HG03196 (cell line): ENCODE measurements at regions not wholly inside any gene's neighbourhood (a gene's known extent, or its start where the extent isn't known, plus 50 kb on each side); places are given as distances from the start of the nearest gene placed in this dataset.
"Not testable (repeated sequence)": the region's sequence is repeated elsewhere in the genome, so short reads cannot be mapped to it uniquely, and the experiment has no call there.

Source experiments
- ATAC-seq: cut with Tn5 transposase; IDR thresholded peaks from one replicate; pipeline ENCODE4 v1.9.1; 2021; ENCODE audit not compliant: unreplicated experiment

DNA sequence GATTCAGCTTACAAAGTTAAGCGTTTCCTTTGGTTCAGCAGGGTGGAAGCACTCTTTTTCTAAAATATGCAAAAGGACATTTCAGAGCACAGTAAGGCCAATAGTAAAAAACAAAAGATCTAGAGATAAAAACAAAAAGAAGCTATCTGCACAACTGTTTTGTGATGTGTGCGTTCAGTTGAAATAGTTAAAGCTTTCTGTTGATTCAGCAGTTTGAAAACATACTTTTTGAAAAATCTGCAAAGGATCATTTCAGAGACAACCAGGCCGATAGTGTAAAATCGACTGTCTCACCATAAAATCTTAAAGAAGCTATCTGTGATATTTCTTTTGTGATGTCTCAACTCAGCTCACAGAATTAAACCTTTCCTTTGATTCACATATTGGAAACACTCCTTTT is 300.0 kb upstream of the ALG10B start:
- ATAC-seq: no peak

DNA sequence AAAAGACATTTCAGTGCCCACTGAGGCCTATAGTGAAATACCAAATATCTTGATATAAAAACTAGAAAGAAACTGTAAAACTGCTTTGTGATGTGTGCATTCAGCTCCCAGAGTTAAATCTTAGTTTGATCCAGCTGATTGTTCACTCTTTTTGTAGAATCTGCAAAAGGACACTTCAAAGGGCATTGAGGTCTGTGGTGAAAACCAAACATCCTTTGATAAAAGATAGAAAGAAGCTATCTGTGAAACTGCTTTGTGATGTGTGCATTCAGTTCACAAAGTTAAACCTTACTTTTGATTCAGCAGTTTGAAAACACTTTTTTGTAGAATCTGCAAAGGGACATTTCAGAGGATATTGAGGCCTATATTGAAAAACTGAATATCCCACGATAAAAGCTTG is 290.7 kb upstream of the ALG10B start:
- no peak for ATAC-seq

DNA sequence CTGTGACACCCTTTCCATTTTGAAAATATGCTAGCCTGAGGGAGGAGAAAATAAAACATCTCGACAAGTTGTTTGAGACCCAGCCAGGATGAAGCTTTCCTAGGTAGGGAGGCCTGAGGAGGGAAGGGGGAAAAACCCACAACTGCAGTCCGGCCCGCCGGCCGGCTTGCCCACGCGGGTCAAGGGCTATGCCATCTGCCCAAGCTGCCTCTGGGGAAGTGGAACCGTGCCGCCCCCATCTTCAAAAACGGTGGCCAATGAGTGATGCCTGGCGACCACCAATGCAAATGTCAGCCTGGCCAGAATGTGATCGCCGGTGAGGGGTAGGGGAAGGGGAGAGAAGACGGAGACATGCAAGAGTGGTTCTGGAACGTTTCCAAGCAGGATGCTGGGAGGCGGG is 263.5 kb upstream of the ALG10B start:
- no peak for ATAC-seq

DNA sequence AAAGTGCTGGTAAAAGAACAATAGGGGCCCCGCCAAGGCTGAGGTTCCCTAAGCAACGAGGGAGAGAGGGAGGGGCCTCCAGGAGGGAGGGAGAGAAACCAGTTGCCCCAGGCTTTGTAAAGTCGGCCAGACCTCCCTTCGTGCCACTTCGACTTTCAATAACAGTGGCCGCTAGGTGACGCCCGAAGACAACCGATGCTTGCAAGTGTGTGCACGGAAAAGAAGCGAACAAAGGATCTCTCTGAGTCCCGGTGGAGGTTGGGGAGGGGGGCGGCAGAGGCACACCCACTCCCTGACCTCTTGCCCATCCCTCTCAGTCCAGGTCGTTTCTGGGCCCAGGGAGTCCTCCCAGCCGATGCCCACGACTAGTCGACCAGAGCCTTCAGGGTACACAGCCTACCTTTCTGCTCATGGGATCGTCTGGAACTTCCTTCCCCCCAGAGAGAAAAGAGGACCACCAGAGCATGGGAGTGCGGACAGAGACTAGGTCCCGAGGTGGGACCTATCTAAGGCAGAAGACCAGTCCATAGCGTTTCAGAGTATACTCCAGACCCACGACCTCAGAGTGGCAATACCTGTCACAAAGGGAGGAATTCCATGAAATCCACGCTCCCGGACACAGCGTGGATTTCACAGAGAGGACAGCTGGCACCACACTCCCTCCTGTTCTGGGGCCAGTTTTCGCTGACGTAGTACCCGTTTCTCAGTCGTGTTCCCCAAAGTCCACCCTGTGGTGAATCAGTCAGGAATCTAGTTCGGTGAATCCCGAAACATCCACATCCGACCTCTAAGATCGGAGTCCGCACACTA is 262.7 kb upstream of the ALG10B start:
- ATAC-seq: no peak

DNA sequence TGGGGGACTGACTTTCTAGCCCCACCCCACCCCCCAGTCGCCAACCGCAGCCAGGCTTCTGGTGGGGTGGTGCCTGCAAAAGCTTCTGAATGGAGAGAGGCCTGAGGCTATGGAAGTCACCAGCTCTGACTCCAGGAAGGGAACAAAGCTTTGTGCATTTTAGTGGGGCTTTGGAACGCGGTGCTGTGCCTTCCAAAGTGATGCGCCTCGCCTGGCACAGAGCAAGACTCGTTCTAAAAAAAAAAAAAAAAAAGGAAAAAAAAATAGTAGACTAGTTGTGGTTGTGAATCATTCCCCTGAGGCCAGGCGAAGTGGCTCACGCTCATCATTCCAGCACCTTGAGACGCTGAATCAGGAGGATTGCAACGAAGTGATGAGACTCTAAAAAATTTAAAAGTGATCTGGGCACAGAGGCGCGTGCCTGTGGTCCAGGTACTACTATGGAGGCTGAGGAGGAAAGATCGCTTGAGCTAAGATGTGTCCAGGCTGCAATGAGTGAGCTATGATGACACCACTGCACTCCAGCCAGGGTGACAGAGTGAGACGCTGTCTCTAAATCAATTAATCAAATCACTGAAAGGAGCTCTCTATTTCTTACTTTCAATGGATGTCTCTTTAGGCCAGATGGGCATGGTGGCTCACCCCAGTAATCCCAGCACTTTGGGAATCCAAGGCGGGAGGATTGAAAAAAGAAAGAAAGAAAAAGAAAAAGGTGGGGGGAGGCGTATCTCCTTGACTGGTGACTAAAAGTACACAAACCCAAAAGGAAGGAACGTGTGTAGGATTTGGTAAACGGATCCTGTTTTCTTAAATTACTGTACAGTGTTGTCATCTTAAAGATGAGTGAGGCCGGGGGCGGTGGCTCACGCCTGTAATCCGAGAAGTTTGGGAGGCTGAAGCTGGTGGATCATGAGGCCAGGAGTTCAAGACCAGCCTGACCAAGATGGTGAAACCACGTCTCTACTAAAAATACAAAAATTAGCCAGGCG is 259.6 kb upstream of the ALG10B start:
- no peak for ATAC-seq

DNA sequence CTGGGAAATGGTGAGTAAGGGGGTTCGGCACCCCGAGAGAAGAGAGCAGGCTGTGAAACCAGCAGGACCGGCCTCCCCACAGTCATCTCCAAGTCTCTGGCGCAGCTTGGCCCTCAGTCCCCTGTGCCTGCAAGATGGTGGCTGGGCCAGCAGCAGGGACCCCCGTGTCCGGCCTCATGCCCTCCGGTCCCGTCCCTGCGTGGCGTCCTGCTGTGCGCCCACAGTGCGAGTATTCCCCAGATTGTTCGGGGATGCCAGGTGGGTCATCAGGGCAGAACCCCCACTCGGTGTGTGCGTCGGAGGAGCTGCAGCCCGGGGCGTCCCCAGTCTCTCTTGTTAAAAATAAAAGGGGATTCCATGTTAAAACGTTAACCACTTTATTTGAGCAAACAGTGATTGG is 216.9 kb upstream of the ALG10B start:
- ATAC-seq: no peak

DNA sequence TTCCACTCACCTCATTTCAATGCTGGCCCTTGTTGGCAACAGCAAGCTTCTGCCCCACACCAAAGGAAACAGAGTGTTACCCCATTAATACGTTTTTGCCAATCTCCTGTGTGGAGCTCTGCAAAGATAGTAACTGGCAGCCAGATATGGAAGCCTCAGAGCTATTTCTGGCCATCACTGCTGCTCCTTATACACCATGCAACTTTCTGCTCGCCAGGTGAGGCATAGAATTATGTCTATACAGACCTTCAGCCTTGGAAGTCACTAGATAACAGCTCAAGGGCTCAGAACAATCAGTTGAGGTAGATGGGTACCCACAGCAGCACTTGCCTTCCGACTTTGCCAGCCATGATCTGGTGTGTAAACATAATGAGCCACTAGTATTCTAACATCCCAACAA is 214.8 kb upstream of the ALG10B start:
- ATAC-seq: no peak

DNA sequence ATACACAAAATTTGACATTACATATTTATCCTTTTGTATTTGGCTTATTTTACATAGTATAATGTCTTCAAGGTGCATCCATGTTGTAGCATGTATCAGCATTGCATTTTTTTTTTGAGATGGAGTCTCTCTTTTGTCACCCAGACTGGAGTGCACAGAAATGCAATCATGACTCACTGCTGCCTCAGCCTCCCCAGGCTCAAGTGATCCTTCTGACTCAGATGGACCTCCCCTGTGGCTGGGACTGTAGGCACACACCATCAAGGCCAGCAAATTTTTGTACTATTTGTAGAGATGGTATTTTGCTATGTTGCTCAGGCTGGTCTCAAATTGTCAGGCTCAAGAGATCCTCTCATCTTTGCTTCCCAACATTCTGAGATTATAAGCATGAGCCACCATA is 214.4 kb upstream of the ALG10B start:
- ATAC-seq: no peak

DNA sequence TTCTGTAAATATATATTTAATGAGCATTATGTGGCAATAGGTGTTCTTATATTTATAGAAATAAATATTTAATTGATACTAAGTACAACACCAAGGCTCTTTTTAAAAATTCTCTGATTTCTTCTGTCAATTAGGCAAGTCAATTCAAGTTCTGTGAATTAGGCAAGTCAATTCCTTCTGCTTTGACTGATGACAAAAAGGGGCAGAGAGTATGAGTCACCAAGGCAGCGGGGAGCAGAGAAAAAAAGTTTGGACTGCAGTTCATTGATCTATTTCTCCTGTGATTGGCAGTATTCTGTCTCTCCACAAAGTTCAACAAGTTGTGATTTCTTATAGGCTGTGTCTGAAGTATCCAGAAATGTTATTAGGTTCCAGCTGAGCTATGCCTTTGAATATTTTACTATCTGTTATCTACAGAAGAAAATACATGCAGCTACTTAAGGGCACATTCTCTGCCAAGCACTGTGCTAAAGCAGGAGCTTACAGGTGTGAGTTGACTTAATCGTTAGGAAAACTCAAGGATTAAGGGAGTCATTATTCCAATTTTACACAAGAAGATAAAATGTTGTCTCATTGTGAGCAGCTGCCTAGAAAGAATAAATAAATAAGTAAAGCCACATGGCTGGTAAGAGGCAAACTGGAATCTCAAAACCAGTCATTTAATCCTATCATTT is 206.4 kb upstream of the ALG10B start:
- ATAC-seq: no peak

DNA sequence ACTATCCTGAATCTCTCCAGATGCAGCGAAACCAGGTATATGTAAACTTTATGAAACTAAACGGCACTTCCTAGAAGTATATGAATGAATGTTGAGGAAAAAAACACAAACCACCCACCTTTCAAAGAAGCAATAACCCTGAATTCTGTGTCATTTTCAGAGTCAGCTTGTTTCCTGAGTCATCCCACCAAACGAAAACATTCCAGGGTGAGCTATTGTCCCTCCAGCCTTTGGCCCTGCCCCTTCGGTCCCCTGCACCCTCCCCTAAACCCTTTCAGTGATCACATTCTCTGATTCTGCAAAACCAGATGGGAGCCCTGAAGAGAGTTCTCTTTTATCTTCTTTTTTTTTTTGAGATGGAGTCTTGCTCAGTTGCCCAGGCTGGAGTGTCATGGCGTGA is 202.6 kb upstream of the ALG10B start:
- no peak for ATAC-seq

DNA sequence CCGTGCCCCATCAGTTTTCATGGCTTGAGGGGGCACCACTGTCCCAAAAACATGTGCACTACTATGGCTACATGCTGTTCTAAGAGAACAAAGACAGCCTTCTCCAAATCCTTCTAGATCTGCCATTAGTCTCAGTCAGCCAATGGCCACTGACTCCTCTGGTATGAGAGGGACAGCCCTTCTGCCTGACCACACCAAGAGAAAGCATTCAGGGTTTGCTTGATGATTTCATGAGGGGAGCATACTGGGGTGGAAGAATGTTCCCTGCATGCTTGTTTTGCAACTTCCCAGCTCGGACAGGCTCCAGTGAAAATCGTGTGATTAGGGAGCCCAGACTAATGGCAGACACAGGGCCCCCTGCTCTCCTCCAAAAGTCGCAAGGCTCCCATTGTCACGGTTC is 199.6 kb upstream of the ALG10B start:
- no peak for ATAC-seq

DNA sequence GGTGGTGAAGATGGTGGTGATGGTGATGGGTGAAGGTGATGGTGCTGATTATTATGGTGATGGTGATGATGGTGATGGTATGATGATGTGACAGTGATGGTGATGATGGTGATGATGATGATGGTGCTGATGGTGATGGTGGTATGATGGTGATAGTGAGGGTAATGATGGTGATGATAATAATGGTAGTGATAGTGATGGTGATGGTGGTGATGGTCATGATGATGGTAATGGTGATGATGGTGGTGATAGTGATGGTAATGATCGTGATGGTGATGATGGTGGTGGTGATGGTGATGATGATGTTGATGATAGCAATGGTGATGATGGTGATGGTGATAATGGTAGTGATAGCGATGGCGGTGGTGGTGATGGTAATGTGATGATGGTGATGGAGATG is 197.9 kb upstream of the ALG10B start:
- no peak for ATAC-seq

DNA sequence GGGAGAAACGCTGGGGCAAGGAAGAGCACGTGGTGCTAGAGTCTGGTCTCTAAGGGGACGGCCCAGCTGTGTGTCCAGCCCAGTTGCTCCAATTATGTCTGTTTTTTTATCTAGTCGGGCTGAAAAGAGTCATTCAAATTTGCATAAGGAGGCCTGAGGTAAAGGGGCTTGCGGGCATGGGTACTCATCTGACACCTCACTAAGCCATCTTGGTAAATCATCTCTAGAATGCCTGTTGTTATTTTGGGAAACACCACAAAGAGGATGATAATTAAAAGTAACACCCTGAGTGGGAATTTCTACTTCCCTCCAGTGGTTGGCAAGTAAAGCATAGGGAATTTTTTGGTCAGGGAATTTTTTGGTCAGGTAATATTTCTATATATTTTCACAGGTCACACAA is 196.1 kb upstream of the ALG10B start:
- ATAC-seq: no peak

DNA sequence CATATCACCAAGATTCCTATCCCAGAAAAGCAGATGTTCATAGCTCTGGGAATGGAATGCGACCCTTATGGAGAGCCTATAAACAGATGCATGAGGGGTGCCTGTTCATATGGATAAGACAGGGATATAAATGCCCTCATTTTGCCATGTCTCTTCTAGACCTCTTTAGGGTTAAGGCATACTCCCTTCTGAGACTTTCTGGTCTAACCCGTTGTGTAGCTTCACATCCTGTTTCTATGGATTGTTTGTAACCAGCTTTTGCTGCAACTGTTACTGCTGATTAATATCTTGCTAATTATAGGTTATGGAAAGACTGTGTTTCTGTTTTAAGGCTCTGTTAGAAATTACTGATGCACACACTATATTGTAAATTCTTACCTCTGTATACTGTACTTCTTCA is 193.5 kb upstream of the ALG10B start:
- not testable (repeated sequence) for ATAC-seq

DNA sequence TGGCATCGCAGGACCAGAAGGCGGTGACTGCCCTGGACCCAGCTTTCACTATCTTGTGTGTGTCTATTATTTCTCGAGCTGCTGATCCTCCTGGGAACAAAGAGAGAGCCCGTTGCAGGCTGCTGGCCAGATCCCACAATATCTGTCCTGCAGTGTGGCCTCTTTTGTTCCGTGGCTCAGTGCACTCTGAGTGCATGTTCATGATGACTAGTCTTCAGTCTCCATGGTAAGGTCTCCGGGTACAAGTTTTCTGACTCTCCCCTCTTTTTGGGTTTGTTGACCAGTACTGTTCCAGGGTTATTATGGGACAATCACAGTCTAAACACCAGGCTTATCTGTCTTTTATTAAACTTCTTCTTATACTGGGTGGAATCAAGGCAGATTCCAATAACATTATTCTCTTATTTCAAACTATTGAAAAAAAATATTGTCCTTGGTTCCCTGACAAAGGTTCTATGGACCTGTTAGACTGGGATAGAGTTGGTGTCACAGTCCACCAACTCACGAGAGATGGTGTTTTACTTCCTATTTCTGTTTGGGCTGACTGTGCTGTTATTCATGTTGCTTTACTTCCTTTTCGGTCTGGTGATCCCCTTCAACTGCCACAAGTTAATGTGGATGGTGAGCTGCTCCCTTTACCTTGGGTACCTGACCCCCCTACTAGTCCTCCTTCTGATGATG is 192.9 kb upstream of the ALG10B start:
- no peak for ATAC-seq

DNA sequence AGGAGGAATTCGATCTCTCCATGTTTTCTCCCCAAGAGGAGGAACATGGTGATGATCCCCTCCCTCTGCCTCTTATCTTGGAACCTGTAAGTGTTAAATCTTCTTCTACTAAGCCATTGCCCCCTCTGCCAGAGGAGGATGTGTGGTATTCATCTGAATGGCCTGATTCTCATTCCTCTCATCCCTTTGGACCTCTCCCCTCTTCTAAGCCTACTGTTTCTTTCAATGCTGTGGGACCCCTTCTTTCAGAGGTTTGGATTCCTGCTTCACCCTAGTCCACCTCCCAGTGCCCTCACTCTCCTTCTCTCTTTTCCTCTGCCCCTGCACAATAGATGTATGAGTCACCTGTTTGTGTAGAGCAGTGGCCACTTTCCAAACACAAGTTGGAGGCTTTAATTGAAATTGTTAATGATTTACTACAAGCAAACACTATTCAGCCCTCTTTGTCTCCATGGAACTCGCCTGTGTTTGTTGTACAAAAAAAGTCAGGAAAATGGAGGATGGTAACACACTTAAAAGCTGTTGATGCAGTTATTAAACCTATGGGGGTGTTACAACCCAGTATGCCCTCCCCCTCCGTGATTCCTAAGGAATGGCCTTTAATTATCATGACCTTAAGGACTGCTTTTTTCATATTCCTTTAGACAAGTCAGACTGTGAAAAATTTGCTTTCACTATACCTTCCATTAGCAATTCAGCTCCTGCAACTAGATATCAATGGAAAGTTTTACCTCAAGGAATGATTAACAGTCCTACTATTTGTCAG is 192.1 kb upstream of the ALG10B start:
- ATAC-seq: no peak

DNA sequence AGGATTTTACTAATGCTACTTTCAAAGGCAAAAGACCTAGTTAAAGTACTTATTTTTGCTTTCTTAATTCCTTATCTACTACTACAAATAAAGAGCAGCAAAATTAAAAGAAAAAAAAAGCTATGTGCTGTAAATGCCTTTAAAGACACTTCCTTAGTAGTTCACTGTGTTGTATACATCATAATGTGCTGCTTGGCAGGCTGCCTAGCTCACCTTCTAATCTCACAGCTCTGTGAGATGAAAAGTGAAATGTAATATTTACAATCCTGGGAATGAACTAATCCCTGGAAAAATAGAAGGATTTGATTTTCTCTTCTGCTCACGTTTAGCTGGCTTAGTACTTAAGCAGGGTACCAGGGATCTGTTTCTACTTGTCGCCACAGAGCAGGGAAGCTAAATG is 184.4 kb upstream of the ALG10B start:
- ATAC-seq: no peak

DNA sequence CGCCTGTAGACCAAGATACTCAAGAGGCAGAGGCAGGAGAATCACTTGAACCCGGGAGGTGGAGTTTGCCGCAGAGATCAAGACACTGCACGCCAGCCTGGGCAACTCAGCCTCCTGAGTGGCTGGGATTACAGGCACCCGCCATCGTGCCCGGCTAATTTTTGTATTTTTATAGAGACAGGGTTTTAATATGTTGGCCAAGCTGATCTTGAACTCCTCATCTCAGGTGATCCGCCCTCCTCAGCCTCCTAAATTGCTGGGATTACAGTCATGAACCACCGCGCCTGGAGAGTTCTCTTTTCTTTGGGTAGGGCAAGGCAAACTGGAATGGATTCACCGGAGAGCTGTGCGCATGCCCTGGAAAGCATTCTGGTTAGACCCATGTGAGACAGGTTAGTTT is 179.3 kb upstream of the ALG10B start:
- ATAC-seq: no peak

DNA sequence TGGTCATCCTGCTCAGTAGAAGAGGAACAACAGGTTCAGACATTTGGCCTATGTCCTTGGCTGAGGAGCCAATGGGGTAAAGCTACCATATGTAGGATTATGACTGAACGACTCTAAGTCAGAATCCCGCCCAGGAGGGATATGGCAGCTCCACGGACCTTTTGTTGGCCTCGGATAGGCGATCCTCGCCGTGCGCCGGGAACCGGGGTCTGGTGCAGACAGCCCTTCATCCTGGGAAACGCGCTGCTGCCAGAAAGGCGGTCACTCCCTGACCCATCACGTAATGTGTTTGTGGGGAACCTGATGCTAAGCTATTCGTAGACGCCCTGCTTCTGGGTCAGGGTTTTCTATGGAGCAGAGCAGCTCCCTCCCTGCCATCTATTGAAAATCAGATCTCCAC is 178.9 kb upstream of the ALG10B start:
- no peak for ATAC-seq
